ENCODE measurements at regions not wholly inside any gene's neighbourhood (a gene's known extent, or its start where the extent isn't known, plus 50 kb on each side); places are given as distances from the start of the nearest gene placed in this dataset.
A peak's percentile ranks its signal among the peaks of the same experiment; 100 is the strongest.

GRCh38 chr1:239786464-239786863 lies 305.2 kb upstream of the FMN2 start:
- Histone ChIP-seq H3K9me3 (no peaks in the 10 kb centered on the region), H3K4me1 (no peaks in the 10 kb centered on the region), H3K4me3 (no peak overlapping the region), H3K36me3 (no peaks in the 10 kb centered on the region), H3K27ac (no peak overlapping the region), H3K27me3 (replicated peaks in 1 of 7) (no peaks in the 10 kb centered on the region)
- 86 to 92% (median 92%) methylated on average over 10 of the region's 10 CpGs for WGBS, 5 donors
- intact Hi-C loops (cut with DNase I; ENCODE audit: low total_unique reads): no loop called here
- TF ChIP-seq CTCF (IDR thresholded peaks at IDR 0.05 in 8 of 11, conservative IDR thresholded peaks at IDR 0.05 in 3 of 11) (no peak), POLR2AphosphoS5 (IDR thresholded peaks at IDR 0.05) (no peak)
- no peak for DNase-seq

- no peak for TF ChIP-seq CTCF (IDR thresholded peaks at IDR 0.05 in 8 of 11, conservative IDR thresholded peaks at IDR 0.05 in 3 of 11)
- TF ChIP-seq POLR2AphosphoS5 (IDR thresholded peaks at IDR 0.05): no peak
- TF ChIP-seq POLR2A (IDR thresholded peaks at IDR 0.05): no peak
- intact Hi-C loops (cut with DNase I; ENCODE audit: low total_unique reads): no loop called here
- H3K36me3 ChIP-seq: no peaks in the 10 kb centered on the region
Observed at GRCh38 chr1:239792157-239792556, 299.5 kb upstream of the FMN2 start.

GRCh38 chr1:239795304-239795703 lies 296.4 kb upstream of the FMN2 start:
- 16 to 32% (median 27%) methylated on average over 3 of the region's 3 CpGs for WGBS, 5 donors
- intact Hi-C loops (cut with DNase I; ENCODE audit: low total_unique reads): no loop called here

More at GRCh38 chr1:239792157-239792556, 299.5 kb upstream of the FMN2 start:
- H3K4me3 ChIP-seq: no peak overlapping the region
- no peaks in the 10 kb centered on the region for H3K4me1 ChIP-seq
- no peak for DNase-seq
- no peak overlapping the region for H3K27ac ChIP-seq
- H3K9me3 ChIP-seq: no peaks in the 10 kb centered on the region
- no peaks in the 10 kb centered on the region for H3K27me3 ChIP-seq (replicated peaks in 1 of 7)

GRCh38 chr1:239799617-239800016 lies 292.1 kb upstream of the FMN2 start:
- H3K4me1 ChIP-seq: peaks cover 0 to 1% (median 0%) of the 10 kb centered on the region in 6 donors
- intact Hi-C loops (cut with DNase I; ENCODE audit: low total_unique reads): no loop called here
- no peaks in the 10 kb centered on the region for H3K27me3 ChIP-seq (replicated peaks in 1 of 7)
- 84 to 96% (median 87%) methylated on average over 3 of the region's 3 CpGs for WGBS, 5 donors
- H3K27ac ChIP-seq: no peak overlapping the region
- no peak overlapping the region for H3K4me3 ChIP-seq
- no peak for TF ChIP-seq POLR2A (IDR thresholded peaks at IDR 0.05)
- no peak for TF ChIP-seq POLR2AphosphoS5 (IDR thresholded peaks at IDR 0.05)
- DNase-seq: no peak
- no peaks in the 10 kb centered on the region for H3K36me3 ChIP-seq
- H3K9me3 ChIP-seq: no peaks in the 10 kb centered on the region

More at GRCh38 chr1:239795304-239795703, 296.4 kb upstream of the FMN2 start:
- Histone ChIP-seq H3K9me3 (no peaks in the 10 kb centered on the region), H3K27me3 (replicated peaks in 1 of 7) (no peaks in the 10 kb centered on the region), H3K4me1 (no peaks in the 10 kb centered on the region), H3K36me3 (no peaks in the 10 kb centered on the region), H3K4me3 (no peak overlapping the region), H3K27ac (no peak overlapping the region)
- DNase-seq: no peak
- no peak for TF ChIP-seq CTCF (IDR thresholded peaks at IDR 0.05 in 8 of 11, conservative IDR thresholded peaks at IDR 0.05 in 3 of 11)
- TF ChIP-seq POLR2AphosphoS5 (IDR thresholded peaks at IDR 0.05): peak in 1 of 3 donors; percentile 56
- no peak for TF ChIP-seq POLR2A (IDR thresholded peaks at IDR 0.05)

- Histone ChIP-seq H3K36me3 (no peaks in the 10 kb centered on the region), H3K4me1 (peaks cover 0 to 12% (median under 1%) of the 10 kb centered on the region in 6 donors), H3K9me3 (no peaks in the 10 kb centered on the region), H3K27me3 (replicated peaks in 1 of 7) (no peaks in the 10 kb centered on the region), H3K4me3 (no peak overlapping the region), H3K27ac (no peak overlapping the region)
- DNase-seq: no peak
- TF ChIP-seq CTCF (IDR thresholded peaks at IDR 0.05 in 8 of 11, conservative IDR thresholded peaks at IDR 0.05 in 3 of 11): no peak
- no peak for TF ChIP-seq POLR2A (IDR thresholded peaks at IDR 0.05)
- no peak for TF ChIP-seq POLR2AphosphoS5 (IDR thresholded peaks at IDR 0.05)
- intact Hi-C loops (cut with DNase I; ENCODE audit: low total_unique reads): no loop called here
- WGBS, 5 donors: 80 to 92% (median 84%) methylated on average over 3 of the region's 3 CpGs
Observed at GRCh38 chr1:239800861-239801260, 290.8 kb upstream of the FMN2 start.
